MCF 10A (cell line): ENCODE measurements at regions not wholly inside any gene's neighbourhood (a gene's known extent, or its start where the extent isn't known, plus 50 kb on each side); places are given as distances from the start of the nearest gene placed in this dataset.

Experiments
- BruUV-seq: library from RNA; stranded (reverse); fragments of 400-500 nt; replicated peaks from 2 replicates; lab custom pipeline; 2021; lab: Mats Ljungman, UMichigan
- CTCF ChIA-PET: fragments of 300-600 bp; sonication (Branson Sonifier 250); formaldehyde crosslinking; extraction: SDS; loops from one replicate; lab custom pipeline; 2021; ENCODE audit warnings: antibody characterized with exemption, inconsistent platforms; lab: Yijun Ruan, JAX
- POLR2A ChIA-PET: fragments of 300-600, 350-650 bp; sonication (Branson Sonifier 250); formaldehyde crosslinking; extraction: SDS; loops from one replicate; lab custom pipeline; 2020; ENCODE audit warnings: antibody characterized with exemption, inconsistent platforms; lab: Yijun Ruan, JAX
- DNase-seq: peaks from one replicate; pipeline ENCODE4 v3.0.0-alpha.2; 2018; ENCODE audit not compliant: unreplicated experiment
- H3K27ac Mint-ChIP-seq: one replicate; pipeline ENCODE4 v1.8.0; 2022; ENCODE audit warnings: mild to moderate bottlenecking, low read depth, mixed read lengths; ENCODE audit not compliant: unreplicated experiment
- H3K27me3 Mint-ChIP-seq: one replicate; pipeline ENCODE4 v1.8.0; 2022; ENCODE audit warnings: mixed read lengths; ENCODE audit not compliant: insufficient read depth, unreplicated experiment
- H3K36me3 Mint-ChIP-seq: one replicate; pipeline ENCODE4 v1.8.0; 2022; ENCODE audit warnings: mild to moderate bottlenecking, moderate library complexity, mixed read lengths; ENCODE audit not compliant: insufficient read depth, unreplicated experiment
- H3K4me1 Mint-ChIP-seq: one replicate; pipeline ENCODE4 v1.8.0; 2022; ENCODE audit warnings: mixed read lengths; ENCODE audit not compliant: insufficient read depth, unreplicated experiment
- H3K4me3 Mint-ChIP-seq: one replicate; pipeline ENCODE4 v1.8.0; 2022; ENCODE audit warnings: mild to moderate bottlenecking, moderate library complexity, mixed read lengths; ENCODE audit not compliant: unreplicated experiment
- H3K9me3 Mint-ChIP-seq: one replicate; pipeline ENCODE4 v1.8.0; 2022; ENCODE audit warnings: mixed read lengths; ENCODE audit not compliant: unreplicated experiment
- CTCF ChIP-seq: fragments of 200-600 bp; IDR thresholded peaks from one replicate; pipeline ENCODE4 v1.8.0; 2022; ENCODE audit warnings: antibody characterized with exemption, mild to moderate bottlenecking; ENCODE audit not compliant: unreplicated experiment
- intact Hi-C: fragments of 100-400 bp; cut with micrococcal nuclease; formaldehyde crosslinking; loops from 2 replicates; pipeline ENCODE4 v1.14.1; 2022

- Mint-ChIP-seq H3K4me3 (no peak overlapping the region), H3K4me1 (no peaks in the 10 kb centered on the region), H3K9me3 (peaks cover 9% of the 10 kb centered on the region), H3K27me3 (peaks cover 19% of the 10 kb centered on the region), H3K27ac (no peak overlapping the region), H3K36me3 (no peaks in the 10 kb centered on the region)
- ChIA-PET CTCF (no interaction called here), POLR2A (interaction anchor here (0.6 kb wide), 1 partner anchor 347 kb away, joined by 3 read pairs; no protein-coding TSS in a partner anchor)
- BruUV-seq = no TSS peak
- no peak for DNase-seq
- intact Hi-C loops = no loop called here
- no peak for TF ChIP-seq CTCF
Measured at GRCh38 chr10:118392761-118393160, 50.6 kb upstream of the FAM204A start.
